ENCODE measurements at regions not wholly inside any gene's neighbourhood (a gene's known extent, or its start where the extent isn't known, plus 50 kb on each side); places are given as distances from the start of the nearest gene placed in this dataset.
"Not testable (repeated sequence)": the region's sequence is repeated elsewhere in the genome, so short reads cannot be mapped to it uniquely, and the experiment has no call there.

DNA sequence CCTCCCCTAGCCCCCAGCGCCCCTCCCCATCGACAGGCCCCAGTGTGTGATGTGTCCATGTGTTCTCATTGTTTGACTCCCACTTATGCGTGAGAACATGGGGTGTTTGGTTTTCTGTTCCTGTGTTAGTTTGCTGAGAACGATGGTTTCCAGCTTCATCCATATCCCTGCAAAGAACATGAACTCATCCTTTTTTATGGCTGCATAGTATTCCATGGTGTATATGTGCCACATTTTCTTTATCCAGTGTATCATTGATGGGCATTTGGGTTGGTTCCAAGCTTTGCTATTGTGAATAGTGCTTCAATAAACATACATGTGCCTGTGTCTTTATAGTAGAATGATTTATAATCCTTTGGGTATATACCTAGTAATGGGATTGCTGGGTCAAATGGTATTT, 107.6 kb upstream of the ADGRG2 start:
- not testable (repeated sequence) for DNase-seq (ENCODE audit: low spot score); FAIRE-seq

- FAIRE-seq, result no peak
- DNase-seq (ENCODE audit: low spot score), result no peak
These were observed 105.8 kb upstream of the PDHA1 start for GRCh38 chrX:19237901-19238300.

GRCh38 chrX:19243431-19243830, 100.3 kb upstream of the PDHA1 start:
- no peak for FAIRE-seq
- no peak for DNase-seq (ENCODE audit: low spot score)

DNA sequence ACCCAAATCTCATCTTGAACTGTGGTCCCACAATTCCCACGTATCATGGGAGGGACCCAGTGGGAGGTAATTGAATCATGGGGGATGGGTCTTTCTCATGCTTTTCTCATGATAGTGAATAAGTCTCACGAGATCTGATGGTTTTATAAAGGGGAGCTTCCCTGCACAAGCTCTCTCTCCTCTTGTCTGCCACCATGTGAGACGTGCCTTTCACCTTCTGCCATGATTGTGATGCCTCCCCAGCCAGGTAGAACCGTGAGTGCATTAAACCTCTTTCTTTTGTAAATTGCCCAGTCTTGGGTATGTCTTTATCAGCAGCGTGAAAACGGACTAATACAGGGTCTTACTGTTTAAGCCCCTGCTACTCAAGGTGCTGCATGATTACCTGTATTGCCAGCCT, 98.8 kb upstream of the PDHA1 start:
- FAIRE-seq; DNase-seq (ENCODE audit: low spot score): not testable (repeated sequence)

GRCh38 chrX:19245711-19246269, 97.9 kb upstream of the PDHA1 start:
- no peak for FAIRE-seq

DNA sequence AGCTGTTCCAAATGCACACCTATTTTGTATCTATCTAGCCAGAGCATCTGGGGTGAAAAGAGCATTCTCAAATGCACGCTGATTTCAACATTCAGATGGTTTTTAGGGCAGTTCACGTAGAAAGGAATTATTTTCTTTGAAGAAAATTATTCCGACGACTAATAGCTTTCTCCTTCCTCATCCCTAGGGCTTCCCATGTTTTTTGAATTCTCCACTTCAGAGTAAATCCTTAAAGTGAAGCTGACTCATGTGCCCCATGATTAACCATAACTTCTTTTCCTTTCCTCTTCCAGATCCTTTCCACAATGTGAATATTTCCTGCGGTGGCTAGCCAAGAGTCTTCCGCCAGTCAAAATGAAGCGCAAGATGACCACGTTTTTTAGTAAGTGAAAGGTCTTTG, 86.7 kb upstream of the PDHA1 start:
- DNase-seq (ENCODE audit: low spot score), result no peak
- no peak for FAIRE-seq

More at GRCh38 chrX:19245711-19246269, 97.9 kb upstream of the PDHA1 start:
- no peak for DNase-seq (ENCODE audit: low spot score)

DNA sequence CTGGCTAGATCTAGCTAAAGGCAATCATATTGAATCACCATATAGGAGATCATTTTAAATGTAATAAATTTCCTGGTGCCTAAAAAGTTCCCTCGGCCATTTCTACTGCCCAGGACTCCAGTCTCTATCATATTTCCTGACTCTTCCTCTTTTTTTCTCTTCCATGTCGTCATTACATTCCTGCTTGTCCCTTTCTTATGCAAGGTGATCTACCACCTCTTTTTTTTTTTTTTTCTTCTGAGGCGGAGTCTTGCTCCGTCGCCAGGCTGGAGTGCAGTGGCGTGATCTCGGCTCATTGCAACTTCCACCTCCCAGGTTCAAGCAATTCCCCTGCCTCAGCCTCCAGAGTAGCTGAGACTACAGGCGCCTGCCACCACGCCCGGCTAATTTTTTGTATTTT, 82.7 kb upstream of the PDHA1 start:
- FAIRE-seq; DNase-seq (ENCODE audit: low spot score): not testable (repeated sequence)

GRCh38 chrX:19270727-19271126, 73.0 kb upstream of the PDHA1 start:
- FAIRE-seq (no peak), DNase-seq (ENCODE audit: low spot score) (no peak)

- FAIRE-seq (no peak), DNase-seq (ENCODE audit: low spot score) (peak; percentile 1)
These were observed 71.3 kb upstream of the PDHA1 start for GRCh38 chrX:19272452-19272851.

- DNase-seq (ENCODE audit: low spot score), result no peak
- FAIRE-seq, result no peak
These were observed 63.1 kb upstream of the PDHA1 start for GRCh38 chrX:19280636-19281035.

GRCh38 chrX:19281256-19281655, 62.5 kb upstream of the PDHA1 start:
- DNase-seq (ENCODE audit: low spot score) (no peak), FAIRE-seq (no peak)

GRCh38 chrX:19283597-19284339, 60.0 kb upstream of the PDHA1 start:
- DNase-seq (ENCODE audit: low spot score), result no peak
- FAIRE-seq, result no peak

DNA sequence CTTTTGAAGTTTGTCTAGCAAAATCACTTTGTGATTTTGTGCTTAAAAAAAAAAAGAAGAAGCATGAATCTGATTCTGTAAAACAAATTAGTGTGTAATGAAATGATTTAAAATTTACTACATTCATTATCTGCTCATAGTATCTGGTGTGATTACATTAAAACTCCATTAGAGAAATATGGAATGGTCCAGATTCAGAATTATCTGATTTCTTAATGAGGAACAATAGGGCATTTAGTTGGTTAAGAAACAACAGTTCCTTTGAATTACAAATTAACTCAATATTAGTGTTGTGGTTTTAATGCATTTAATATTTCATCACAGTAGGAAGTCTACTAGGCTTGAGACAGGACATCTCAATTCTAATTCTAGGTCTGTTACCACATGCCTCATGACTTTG, 57.9 kb upstream of the PDHA1 start:
- FAIRE-seq, result no peak

DNA sequence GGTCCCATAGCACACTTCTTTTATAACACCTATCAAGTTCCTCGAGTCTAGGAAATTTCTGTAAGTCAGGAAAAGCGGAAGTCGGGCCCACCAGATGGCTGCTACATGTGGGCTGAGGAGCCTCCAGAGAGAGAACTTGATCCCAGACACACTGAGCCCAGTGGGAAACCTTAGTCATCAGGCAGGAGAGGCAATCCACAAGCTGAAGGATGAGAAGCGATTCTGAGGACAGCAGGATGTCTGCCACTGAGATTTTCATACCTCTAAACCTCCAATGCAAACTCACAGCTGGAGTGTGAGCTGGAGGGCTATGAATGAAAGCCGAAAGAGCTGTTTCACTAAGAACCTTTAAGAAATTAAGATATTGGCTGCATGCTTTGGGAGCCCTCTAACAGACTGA, 52.6 kb upstream of the PDHA1 start:
- no peak for DNase-seq (ENCODE audit: low spot score)
- no peak for FAIRE-seq

More for the DNA sequence above, 57.9 kb upstream of the PDHA1 start:
- DNase-seq (ENCODE audit: low spot score), result no peak

DNA sequence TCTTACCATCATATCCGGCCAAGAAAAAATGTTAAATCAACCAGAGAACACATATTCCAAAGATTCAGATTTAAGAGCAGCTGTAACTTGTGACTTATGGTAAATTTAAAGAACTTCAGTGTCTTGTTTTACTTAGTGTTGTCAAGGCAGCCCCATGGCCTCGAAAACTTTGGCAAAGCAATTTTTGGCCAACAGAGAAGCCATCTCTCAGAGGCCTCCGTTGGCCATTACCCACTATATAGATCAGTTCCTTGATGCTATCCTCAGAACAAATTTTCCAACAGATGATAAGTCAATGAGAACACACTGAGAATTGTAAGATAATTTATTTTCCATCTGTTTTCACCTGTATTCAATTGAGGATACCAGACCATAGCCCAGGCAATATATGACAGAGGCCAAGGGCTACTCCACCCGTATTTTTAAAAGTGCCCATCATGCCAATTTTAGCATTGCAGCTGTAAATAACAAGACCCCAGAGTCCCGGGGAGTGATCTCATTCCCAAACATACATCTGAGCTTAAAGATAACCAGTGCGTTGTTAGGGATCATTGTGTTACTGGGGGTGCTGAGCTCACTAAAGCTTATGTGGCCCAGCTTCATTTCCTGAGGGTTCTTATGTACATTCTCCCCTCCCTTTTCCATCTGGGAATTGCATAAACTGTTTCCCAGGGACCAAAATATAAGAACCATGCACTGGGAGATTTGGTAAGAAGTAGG, 50.0 kb upstream of the PDHA1 start:
- DNase-seq (ENCODE audit: low spot score) (no peak), FAIRE-seq (no peak)
